ENCODE measurements at regions not wholly inside any gene's neighbourhood (a gene's known extent, or its start where the extent isn't known, plus 50 kb on each side); places are given as distances from the start of the nearest gene placed in this dataset.

DNA sequence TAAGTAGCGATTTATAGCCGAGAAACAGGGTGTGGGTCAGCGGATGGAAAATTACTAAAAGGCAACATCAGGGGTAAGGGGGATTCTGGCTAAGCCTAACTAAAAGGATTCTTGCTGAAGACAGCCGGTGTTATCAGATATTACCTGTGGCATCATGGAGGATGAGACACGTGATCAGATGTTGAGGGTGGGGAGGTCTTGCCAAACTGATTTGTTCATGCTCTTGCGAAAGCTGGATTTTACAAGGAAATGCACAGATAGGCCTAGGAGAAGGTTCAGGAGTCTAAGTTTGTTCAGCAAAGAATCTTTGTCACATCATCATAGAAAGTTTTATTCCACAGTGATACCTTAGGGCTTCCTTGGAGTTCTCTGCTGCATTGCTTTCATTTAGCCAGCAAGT, 396.8 kb upstream of the TBL1XR1 start:
- TF ChIP-seq POLR2AphosphoS5 (IDR thresholded peaks at IDR 0.05) (no peak), POLR2A (IDR thresholded peaks at IDR 0.05) (no peak), EP300 (IDR thresholded peaks at IDR 0.05) (no peak)
- TF ChIP-seq, protein P1, sequence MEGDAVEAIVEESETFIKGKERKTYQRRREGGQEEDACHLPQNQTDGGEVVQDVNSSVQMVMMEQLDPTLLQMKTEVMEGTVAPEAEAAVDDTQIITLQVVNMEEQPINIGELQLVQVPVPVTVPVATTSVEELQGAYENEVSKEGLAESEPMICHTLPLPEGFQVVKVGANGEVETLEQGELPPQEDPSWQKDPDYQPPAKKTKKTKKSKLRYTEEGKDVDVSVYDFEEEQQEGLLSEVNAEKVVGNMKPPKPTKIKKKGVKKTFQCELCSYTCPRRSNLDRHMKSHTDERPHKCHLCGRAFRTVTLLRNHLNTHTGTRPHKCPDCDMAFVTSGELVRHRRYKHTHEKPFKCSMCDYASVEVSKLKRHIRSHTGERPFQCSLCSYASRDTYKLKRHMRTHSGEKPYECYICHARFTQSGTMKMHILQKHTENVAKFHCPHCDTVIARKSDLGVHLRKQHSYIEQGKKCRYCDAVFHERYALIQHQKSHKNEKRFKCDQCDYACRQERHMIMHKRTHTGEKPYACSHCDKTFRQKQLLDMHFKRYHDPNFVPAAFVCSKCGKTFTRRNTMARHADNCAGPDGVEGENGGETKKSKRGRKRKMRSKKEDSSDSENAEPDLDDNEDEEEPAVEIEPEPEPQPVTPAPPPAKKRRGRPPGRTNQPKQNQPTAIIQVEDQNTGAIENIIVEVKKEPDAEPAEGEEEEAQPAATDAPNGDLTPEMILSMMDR (IDR thresholded peaks at IDR 0.05) = no peak
